MV-4-11 (cell line): ENCODE measurements at regions not wholly inside any gene's neighbourhood (a gene's known extent, or its start where the extent isn't known, plus 50 kb on each side); places are given as distances from the start of the nearest gene placed in this dataset.
"Not testable (repeated sequence)": the region's sequence is repeated elsewhere in the genome, so short reads cannot be mapped to it uniquely, and the experiment has no call there.

Experiments used
- DNase-seq: peaks from one replicate; lab custom pipeline; 2025; lab: John Stamatoyannopoulos, UW

- not testable (repeated sequence) for DNase-seq
Observed at GRCh38 chr17:34089042-34089441, 166.0 kb upstream of the CCL2 start.

- DNase-seq: no peak
Observed at GRCh38 chr17:34090593-34090992, 164.5 kb upstream of the CCL2 start.

- no peak for DNase-seq
Observed at GRCh38 chr17:34091975-34092374, 163.1 kb upstream of the CCL2 start.

- no peak for DNase-seq
Observed at GRCh38 chr17:34095106-34095505, 160.0 kb upstream of the CCL2 start.

- no peak for DNase-seq
Observed at GRCh38 chr17:34098699-34099098, 156.4 kb upstream of the CCL2 start.

GRCh38 chr17:34099859-34100515 lies 155.1 kb upstream of the CCL2 start:
- no peak for DNase-seq

GRCh38 chr17:34107019-34107418 lies 148.1 kb upstream of the CCL2 start:
- DNase-seq: no peak

GRCh38 chr17:34110315-34110714 lies 144.8 kb upstream of the CCL2 start:
- no peak for DNase-seq

GRCh38 chr17:34113089-34113488 lies 142.0 kb upstream of the CCL2 start:
- no peak for DNase-seq

GRCh38 chr17:34114174-34114573 lies 140.9 kb upstream of the CCL2 start:
- no peak for DNase-seq

GRCh38 chr17:34116306-34116705 lies 138.8 kb upstream of the CCL2 start:
- DNase-seq: no peak

- DNase-seq: no peak
Observed at GRCh38 chr17:34117332-34117731, 137.8 kb upstream of the CCL2 start.

GRCh38 chr17:34117811-34118210 lies 137.3 kb upstream of the CCL2 start:
- DNase-seq: no peak

GRCh38 chr17:34118564-34118963 lies 136.5 kb upstream of the CCL2 start:
- no peak for DNase-seq

- no peak for DNase-seq
Observed at GRCh38 chr17:34121311-34121710, 133.8 kb upstream of the CCL2 start.

GRCh38 chr17:34122515-34122914 lies 132.6 kb upstream of the CCL2 start:
- DNase-seq: no peak

- no peak for DNase-seq
Observed at GRCh38 chr17:34125010-34125409, 130.1 kb upstream of the CCL2 start.

GRCh38 chr17:34125921-34126320 lies 129.2 kb upstream of the CCL2 start:
- no peak for DNase-seq

GRCh38 chr17:34126496-34126895 lies 128.6 kb upstream of the CCL2 start:
- DNase-seq: no peak

- DNase-seq: no peak
Observed at GRCh38 chr17:34126965-34127364, 128.1 kb upstream of the CCL2 start.

GRCh38 chr17:34130544-34130943 lies 124.5 kb upstream of the CCL2 start:
- no peak for DNase-seq

GRCh38 chr17:34131386-34131785 lies 123.7 kb upstream of the CCL2 start:
- no peak for DNase-seq

GRCh38 chr17:34133350-34133749 lies 121.7 kb upstream of the CCL2 start:
- DNase-seq: no peak

- DNase-seq: no peak
Observed at GRCh38 chr17:34135841-34136240, 119.2 kb upstream of the CCL2 start.

GRCh38 chr17:34140006-34140405 lies 115.1 kb upstream of the CCL2 start:
- no peak for DNase-seq
